AG08395 (cell line): ENCODE measurements at regions not wholly inside any gene's neighbourhood (a gene's known extent, or its start where the extent isn't known, plus 50 kb on each side); places are given as distances from the start of the nearest gene placed in this dataset.

Experiments used
- DNase-seq: peaks from one replicate; pipeline ENCODE4 v3.0.0; 2012; ENCODE audit warnings: mixed read lengths, low spot score

DNA sequence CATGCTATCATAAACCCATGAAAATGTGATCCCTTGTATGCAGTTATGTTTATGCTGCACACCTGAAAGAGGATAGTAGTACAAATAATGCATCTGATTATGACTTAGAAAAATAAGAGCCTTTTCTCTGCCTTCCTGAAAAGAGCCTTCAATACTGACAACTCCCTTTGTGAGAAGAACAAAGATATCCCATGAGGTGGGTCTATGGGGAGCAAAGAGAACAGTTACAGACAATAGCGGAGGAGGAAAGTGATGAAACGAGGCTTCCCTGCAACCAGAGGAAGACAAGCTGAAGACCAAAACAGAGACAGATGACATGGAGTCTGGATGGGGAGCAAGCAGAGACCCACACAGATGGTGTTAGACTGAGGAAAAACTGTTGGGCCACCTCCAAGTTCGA lies 598.3 kb upstream of the PLXNA2 start:
- no peak for DNase-seq

- DNase-seq, result no peak
These were observed 600.0 kb upstream of the PLXNA2 start for GRCh38 chr1:208844158-208844557.

DNA sequence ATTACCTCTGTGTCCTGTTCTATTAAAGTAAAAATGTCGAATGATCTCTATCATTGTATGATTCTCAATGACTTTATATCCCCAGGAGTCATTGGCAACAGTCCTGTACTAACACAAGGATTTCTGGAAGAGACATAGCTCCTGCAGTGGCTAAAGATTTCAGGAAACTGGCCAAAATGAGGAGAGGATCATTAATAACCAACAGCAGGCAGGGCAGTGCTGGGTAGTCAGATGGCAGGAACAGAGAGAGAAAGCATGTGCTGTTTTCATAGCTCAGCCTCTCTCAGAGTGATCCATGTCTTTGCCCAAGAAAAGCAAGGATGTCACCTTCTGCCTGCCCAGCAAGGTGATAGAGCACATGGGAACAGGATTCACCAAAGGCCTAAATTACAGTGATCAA lies 604.7 kb upstream of the PLXNA2 start:
- DNase-seq, result no peak

- no peak for DNase-seq
These were observed 606.3 kb upstream of the PLXNA2 start for GRCh38 chr1:208850442-208850841.

GRCh38 chr1:208851366-208851765 lies 607.2 kb upstream of the PLXNA2 start:
- DNase-seq, result no peak

DNA sequence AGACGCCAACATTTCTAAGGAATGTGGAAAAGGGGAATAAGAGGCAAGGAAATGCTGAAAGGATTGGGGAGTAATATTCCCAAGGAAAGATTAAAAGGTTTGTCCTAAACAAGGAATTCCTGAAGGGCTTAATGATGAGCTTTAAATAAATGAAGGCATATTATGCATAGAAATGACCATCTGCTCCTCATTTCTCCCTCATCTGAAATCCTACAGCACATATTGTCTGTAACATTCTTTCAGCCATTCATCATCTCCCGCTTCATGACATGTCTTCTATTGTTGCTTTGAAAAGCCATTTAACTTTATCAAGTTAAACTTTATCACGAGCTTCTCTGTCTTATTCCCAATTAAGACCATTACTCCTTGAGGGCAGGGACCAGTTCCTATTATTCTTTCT lies 608.7 kb upstream of the PLXNA2 start:
- DNase-seq, result no peak

- DNase-seq, result no peak
These were observed 611.2 kb upstream of the PLXNA2 start for GRCh38 chr1:208855403-208855802.

DNA sequence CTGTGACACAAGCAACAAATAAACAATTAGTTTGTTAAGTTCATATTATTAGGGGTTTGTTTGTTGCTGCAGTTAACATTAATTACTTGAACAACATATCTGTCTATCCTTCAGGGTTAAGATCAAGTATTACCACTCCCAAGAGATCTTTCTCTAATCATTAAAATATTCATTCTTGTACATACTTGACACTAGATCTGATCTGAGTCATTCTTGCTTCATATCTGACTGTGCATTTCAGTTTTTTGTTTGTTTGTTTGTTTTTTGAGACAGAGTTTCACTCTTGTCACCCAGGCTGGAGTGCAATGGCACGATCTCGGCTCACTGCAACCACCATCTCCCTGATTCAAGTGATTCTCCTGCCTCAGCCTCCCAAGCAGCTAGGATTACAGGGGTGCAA lies 613.3 kb upstream of the PLXNA2 start:
- no peak for DNase-seq

DNA sequence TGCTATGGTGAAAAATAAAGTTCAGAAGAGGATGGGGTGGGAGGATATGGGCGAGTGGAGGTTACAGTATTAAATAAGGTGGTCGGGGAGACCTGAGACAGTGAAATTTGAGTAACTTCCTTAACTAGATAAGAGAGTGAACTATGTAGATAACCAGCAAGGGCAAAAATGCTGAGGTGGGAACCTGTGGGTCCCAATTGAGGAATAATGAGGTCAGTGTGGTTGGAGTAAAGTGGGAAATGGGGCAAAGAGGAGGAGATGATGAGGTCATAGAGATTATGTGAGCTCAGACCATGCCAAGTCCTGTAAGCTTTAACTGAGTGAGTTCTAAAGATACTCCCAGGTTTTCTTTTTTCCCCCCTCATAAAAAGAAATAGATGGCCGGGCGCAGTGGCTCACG lies 614.6 kb upstream of the PLXNA2 start:
- no peak for DNase-seq

DNA sequence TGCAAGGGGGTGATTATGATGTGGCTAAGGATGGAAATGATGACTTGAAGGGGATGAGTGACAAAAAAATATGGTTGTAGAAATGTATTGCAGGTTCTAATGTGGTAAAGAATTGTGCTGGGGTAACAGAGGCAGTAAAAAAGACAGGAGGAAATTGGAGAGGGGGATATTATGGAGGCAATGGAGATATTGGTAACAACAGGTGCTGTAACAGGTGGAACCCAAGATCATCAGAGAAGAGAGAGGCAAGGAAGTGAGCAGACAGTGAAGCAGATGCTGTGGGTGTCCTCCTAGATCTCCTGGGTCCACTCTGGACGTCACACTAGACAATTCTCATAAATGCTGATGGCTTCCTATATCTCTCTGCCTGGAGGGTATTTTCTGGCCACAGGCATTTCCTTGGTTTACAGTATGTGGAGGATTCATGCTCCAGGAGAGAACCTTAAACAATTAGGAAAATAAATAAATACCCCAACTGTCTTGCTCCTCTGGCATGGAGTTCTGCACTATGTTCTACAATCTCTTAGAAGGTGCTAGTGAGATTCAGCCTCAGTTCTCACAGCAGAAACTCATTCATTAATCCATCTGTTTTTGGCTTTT lies 620.3 kb upstream of the PLXNA2 start:
- no peak for DNase-seq

- DNase-seq, result no peak
These were observed 622.3 kb upstream of the PLXNA2 start for GRCh38 chr1:208866386-208866955.

GRCh38 chr1:208868554-208868953 lies 624.4 kb upstream of the PLXNA2 start:
- peak; percentile 42 for DNase-seq

DNA sequence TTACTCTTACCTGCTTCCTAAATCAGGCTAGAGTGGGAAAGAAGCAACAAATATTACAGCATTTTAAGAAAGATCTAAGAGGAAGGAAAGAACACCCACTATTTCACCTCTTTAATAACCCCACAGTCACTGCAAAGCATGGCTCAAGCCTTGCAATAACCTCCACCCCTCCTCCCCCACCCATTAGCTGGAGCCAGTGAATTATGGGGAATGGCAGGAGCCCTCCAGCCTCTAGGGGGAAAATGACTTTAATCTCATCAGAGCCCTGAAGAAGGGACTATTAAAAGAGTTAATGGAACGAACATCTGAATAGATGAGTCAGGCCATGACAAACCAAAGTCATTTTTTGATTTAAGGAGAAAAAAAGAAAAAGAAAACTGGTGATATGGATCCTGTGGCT lies 630.7 kb upstream of the PLXNA2 start:
- DNase-seq, result no peak

GRCh38 chr1:208879022-208879421 lies 634.8 kb upstream of the PLXNA2 start:
- no peak for DNase-seq

- DNase-seq, result no peak
These were observed 636.4 kb upstream of the PLXNA2 start for GRCh38 chr1:208880433-208881100.

DNA sequence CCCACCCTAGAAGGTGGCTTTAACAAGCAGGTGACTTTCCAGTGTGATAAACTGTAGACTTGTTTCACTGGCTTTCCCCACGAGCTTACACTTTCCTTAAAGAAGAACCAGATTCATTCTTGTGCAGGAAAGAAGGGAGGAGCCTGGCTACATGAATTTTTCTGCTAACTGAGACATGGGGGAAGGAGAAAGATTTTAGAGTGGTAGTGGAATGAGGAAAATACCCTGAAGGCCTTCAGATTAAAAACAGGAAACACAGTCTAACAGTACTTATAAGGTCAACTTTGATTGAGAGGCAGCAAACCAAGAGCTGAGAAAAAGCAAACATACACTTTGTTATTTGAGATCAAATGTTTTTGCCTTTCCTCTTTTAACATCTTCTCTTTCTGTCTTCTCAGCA lies 640.9 kb upstream of the PLXNA2 start:
- no peak for DNase-seq

GRCh38 chr1:208885650-208886049 lies 641.5 kb upstream of the PLXNA2 start:
- no peak for DNase-seq

DNA sequence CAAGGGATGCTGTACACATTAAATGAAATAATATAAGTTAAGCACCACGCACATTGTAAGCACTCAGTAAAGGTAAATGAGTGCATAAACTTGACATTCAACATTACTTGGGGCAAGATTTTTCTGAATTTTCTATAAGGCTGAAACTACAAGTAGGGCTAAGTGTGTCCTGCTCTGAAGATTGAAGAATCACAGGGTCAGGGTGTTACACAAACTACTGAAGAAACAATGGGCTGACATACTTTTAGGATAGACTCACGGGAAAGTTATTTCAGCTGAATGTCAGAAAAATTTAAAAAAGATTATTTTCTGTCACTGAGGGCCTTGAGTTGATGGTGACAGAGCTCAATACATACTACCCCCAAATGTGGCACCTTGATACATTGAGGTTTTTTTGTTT lies 644.2 kb upstream of the PLXNA2 start:
- no peak for DNase-seq

DNA sequence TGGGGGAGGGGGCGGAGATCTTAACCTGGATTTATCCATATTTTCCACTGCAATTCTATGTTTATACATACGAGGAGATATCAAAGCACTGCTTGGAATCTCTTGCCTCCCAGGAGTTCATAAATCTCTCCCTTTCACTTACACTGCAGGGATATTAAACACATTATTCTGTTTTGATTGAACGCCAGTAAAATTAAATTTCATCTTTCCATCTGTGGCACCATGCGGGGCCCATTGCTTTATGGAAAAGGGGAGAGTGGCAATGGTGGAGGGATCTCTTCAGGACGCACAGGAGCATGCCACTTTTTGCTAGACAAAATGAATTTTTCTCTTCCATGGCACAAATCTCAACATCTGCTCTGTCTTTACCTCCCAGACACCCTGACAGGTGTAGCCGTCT lies 648.0 kb upstream of the PLXNA2 start:
- DNase-seq, result no peak

- no peak for DNase-seq
These were observed 649.1 kb upstream of the PLXNA2 start for GRCh38 chr1:208893251-208893650.

- no peak for DNase-seq
These were observed 651.0 kb upstream of the PLXNA2 start for GRCh38 chr1:208895181-208895580.

DNA sequence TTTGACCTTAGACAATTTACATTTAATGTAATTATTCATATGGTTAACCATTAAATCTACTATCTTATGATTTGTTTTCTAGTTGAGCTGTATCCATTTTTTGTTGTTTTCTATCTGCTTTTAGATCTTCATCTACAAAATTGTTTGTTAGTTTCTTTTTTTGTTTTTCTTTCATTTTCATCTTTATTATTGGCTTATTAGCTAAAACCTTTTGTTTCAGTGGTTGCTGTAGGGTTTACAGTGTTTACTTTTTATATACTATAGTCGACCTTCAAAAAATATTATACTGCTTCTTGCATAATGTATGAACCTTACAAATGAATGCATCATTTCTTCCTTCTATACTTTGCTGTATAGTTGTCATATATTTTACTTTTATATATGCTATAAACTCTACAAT lies 651.6 kb upstream of the PLXNA2 start:
- DNase-seq, result no peak

DNA sequence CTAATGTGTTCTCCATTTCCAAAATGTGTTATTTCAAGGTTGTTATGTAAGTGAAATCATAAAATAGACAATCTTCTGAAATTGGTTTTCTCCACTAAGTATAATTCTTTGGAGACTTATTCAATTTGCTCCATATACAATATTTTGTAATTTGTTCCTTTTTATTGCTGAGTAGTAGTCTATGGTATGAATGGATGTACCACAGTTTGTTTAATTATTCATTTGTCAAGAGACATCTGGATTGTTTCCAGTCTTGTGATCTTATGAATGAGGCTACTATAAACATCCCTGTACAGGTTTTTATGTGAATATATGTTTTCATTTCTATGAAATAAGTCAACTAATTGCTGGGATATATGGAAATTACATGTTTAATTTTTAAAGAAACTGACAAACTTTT lies 652.6 kb upstream of the PLXNA2 start:
- DNase-seq, result no peak

DNA sequence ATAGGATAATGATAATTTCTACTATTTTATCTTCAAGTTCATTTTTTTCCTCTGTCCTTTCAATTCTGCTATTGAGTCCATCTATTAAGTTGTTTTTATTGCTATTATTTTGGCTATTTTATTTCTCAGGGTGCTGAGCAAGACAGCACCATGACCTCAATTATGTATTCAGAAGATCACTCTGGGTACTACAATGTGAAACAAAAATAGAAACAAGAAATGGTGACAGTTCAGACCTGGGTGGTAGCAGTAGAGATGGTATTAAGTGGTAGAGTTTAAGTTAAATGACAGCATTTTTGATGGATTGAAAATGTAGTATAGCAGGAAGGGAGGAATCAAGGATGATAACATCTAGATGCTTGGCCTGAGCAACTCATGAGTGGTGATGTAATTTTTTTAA lies 655.3 kb upstream of the PLXNA2 start:
- no peak for DNase-seq
